Liver (tissue), 7 donors: ENCODE measurements at regions not wholly inside any gene's neighbourhood (a gene's known extent, or its start where the extent isn't known, plus 50 kb on each side); places are given as distances from the start of the nearest gene placed in this dataset.

Experiments used
- DNase-seq: peaks from one replicate; pipeline ENCODE4 v3.0.0-alpha.2; 2017; ENCODE audit warnings: low spot score
- H3K27ac ChIP-seq, 2 donors: one replicate each; pipeline ENCODE4 v1.7.0; 2013; ENCODE audit warnings: inconsistent platforms in 2 of 2, low read length in 2 of 2, control low read depth in 1 of 2, low read depth in 1 of 2, mild to moderate bottlenecking in 1 of 2
- H3K27me3 ChIP-seq, 4 donors: one replicate each; pipeline versions ENCODE4 v1.6.1 to v1.7.0; 2013; ENCODE audit warnings: low read length in 3 of 4, inconsistent platforms in 1 of 4, mild to moderate bottlenecking in 1 of 4, moderate library complexity in 1 of 4; ENCODE audit not compliant: control insufficient read depth in 4 of 4, insufficient read depth in 4 of 4
- H3K36me3 ChIP-seq, 4 donors: one replicate each; pipeline versions ENCODE4 v1.6.1 to v1.7.0; 2013; ENCODE audit warnings: low read length in 3 of 4, mild to moderate bottlenecking in 3 of 4, low read depth in 1 of 4, moderate library complexity in 1 of 4; ENCODE audit not compliant: control insufficient read depth in 4 of 4, insufficient read depth in 3 of 4
- H3K4me1 ChIP-seq, 4 donors: one replicate each; pipeline versions ENCODE4 v1.6.1 to v1.7.0; 2013; ENCODE audit warnings: low read length in 3 of 4, mild to moderate bottlenecking in 3 of 4, moderate library complexity in 1 of 4; ENCODE audit not compliant: control insufficient read depth in 4 of 4, insufficient read depth in 4 of 4
- H3K4me3 ChIP-seq, 3 donors: one replicate each; pipeline versions ENCODE4 v1.6.1 to v1.7.0; 2013; ENCODE audit warnings: low read length in 3 of 3, control low read depth in 1 of 3, low read depth in 1 of 3, mild to moderate bottlenecking in 1 of 3
- H3K9ac ChIP-seq, 2 donors: one replicate each; pipeline ENCODE4 v1.7.0; 2013; ENCODE audit warnings: low read length in 2 of 2, mild to moderate bottlenecking in 2 of 2, moderate library complexity in 2 of 2, control low read depth in 1 of 2, low read depth in 1 of 2
- H3K9me3 ChIP-seq, 4 donors: one replicate each; pipeline versions ENCODE4 v1.6.1 to v1.7.0; 2013; ENCODE audit warnings: low read length in 3 of 4; ENCODE audit not compliant: control insufficient read depth in 4 of 4
- EGR1 ChIP-seq, 2 donors: IDR thresholded peaks; 2 replicates each; pipeline ENCODE4 v1.6.1; 2016 to 2018; ENCODE audit warnings: antibody characterized with exemption in 2 of 2, low read depth in 2 of 2
- GABPA ChIP-seq, 2 donors: IDR thresholded peaks in 1 of 2; conservative IDR thresholded peaks in 1 of 2; 2 replicates each; pipeline ENCODE4 v1.6.1; 2016; ENCODE audit warnings: antibody characterized with exemption in 2 of 2, mild to moderate bottlenecking in 1 of 2, moderate library complexity in 1 of 2
- HNF4A ChIP-seq, 2 donors: conservative IDR thresholded peaks; 2 replicates each; pipeline ENCODE4 v1.6.1; 2016; ENCODE audit warnings: antibody characterized with exemption in 2 of 2, mild to moderate bottlenecking in 2 of 2
- JUND ChIP-seq, 2 donors: IDR thresholded peaks; 2 replicates each; pipeline ENCODE4 v1.6.1; 2016; ENCODE audit warnings: antibody characterized with exemption in 2 of 2
- MAX ChIP-seq: IDR thresholded peaks from 2 replicates; pipeline ENCODE4 v1.6.1; 2016; ENCODE audit warnings: antibody characterized with exemption
- RAD21 ChIP-seq, 2 donors: IDR thresholded peaks; 2 replicates each; pipeline ENCODE4 v1.6.1; 2016; ENCODE audit warnings: antibody characterized with exemption in 2 of 2, mild to moderate bottlenecking in 2 of 2
- RXRA ChIP-seq, 2 donors: IDR thresholded peaks; 2 replicates each; pipeline ENCODE4 v1.6.1; 2017 to 2018; ENCODE audit warnings: antibody characterized with exemption in 2 of 2, mild to moderate bottlenecking in 1 of 2
- YY1 ChIP-seq: IDR thresholded peaks from 2 replicates; pipeline ENCODE4 v1.6.1; 2016; ENCODE audit warnings: antibody characterized with exemption, mild to moderate bottlenecking
- ZBTB33 ChIP-seq: IDR thresholded peaks from 2 replicates; pipeline ENCODE4 v1.6.1; 2016; ENCODE audit warnings: antibody characterized with exemption
- WGBS: extraction: QIAGEN DNeasy Blood & Tissue Kit; methylation state at CpG from one replicate; pipeline ENCODE4 v1.1.7; 2013; 5-methylcytosine and 5-hydroxymethylcytosine counted together
- TF ChIP-seq, protein P1 (sequence below): IDR thresholded peaks from 2 replicates; pipeline ENCODE4 v1.6.1; 2016; ENCODE audit warnings: antibody characterized with exemption
- donor health status: healthy.
- donor health status: healthy.
- donor health status: healthy.
- donor health status: healthy.

- no peaks in the 10 kb centered on the region for H3K27me3 ChIP-seq
- peaks cover 0 to 6% (median 3%) of the 10 kb centered on the region in 4 donors for H3K4me1 ChIP-seq
- H3K27ac ChIP-seq, result no peak overlapping the region
- TF ChIP-seq, protein P1, sequence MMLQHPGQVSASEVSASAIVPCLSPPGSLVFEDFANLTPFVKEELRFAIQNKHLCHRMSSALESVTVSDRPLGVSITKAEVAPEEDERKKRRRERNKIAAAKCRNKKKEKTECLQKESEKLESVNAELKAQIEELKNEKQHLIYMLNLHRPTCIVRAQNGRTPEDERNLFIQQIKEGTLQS, result no peak
- TF ChIP-seq EGR1 (IDR thresholded peaks at IDR 0.05; ENCODE audit: low read depth in 2 of 2) (no peak), RAD21 (IDR thresholded peaks at IDR 0.05) (no peak), HNF4A (conservative IDR thresholded peaks at IDR 0.05) (peak in 1 of 2 donors; percentile 5), RXRA (IDR thresholded peaks at IDR 0.05) (no peak), GABPA (IDR thresholded peaks at IDR 0.05 in 1 of 2, conservative IDR thresholded peaks at IDR 0.05 in 1 of 2) (no peak)
- 75% methylated on average over 1 of the region's 1 CpG for WGBS
- no peak for DNase-seq
- no peak overlapping the region for H3K4me3 ChIP-seq
- H3K9me3 ChIP-seq, result no peaks in the 10 kb centered on the region
- H3K9ac ChIP-seq, result no peak overlapping the region
- no peaks in the 10 kb centered on the region for H3K36me3 ChIP-seq
These were observed 327.9 kb downstream of the CXXC4 start for GRCh38 chr4:104166749-104167148.

- Histone ChIP-seq H3K4me3 (no peak overlapping the region), H3K36me3 (no peaks in the 10 kb centered on the region), H3K4me1 (peaks cover 0 to 6% (median 3%) of the 10 kb centered on the region in 4 donors), H3K27me3 (no peaks in the 10 kb centered on the region), H3K27ac (no peak overlapping the region), H3K9ac (no peak overlapping the region), H3K9me3 (no peaks in the 10 kb centered on the region)
- no peak for DNase-seq
- TF ChIP-seq, protein P1, result no peak
- peak; percentile 33 for TF ChIP-seq ZBTB33
- peak in 1 of 2 donors; percentile 30 for TF ChIP-seq GABPA (IDR thresholded peaks at IDR 0.05 in 1 of 2, conservative IDR thresholded peaks at IDR 0.05 in 1 of 2)
- peak; percentile 63 for TF ChIP-seq YY1
- TF ChIP-seq JUND (IDR thresholded peaks at IDR 0.05), result peak in 1 of 2 donors; percentile 15
- TF ChIP-seq HNF4A (conservative IDR thresholded peaks at IDR 0.05), result peak; percentile 43 to 46
- TF ChIP-seq MAX, result no peak
- WGBS, result 21% methylated on average over 1 of the region's 1 CpG
These were observed 330.9 kb downstream of the CXXC4 start for GRCh38 chr4:104163820-104164219.

- 97% methylated on average over 1 of the region's 1 CpG for WGBS
- DNase-seq, result no peak
- Histone ChIP-seq H3K9ac (no peak overlapping the region), H3K4me1 (no peaks in the 10 kb centered on the region), H3K36me3 (no peaks in the 10 kb centered on the region), H3K27me3 (no peaks in the 10 kb centered on the region), H3K4me3 (no peak overlapping the region), H3K9me3 (no peaks in the 10 kb centered on the region), H3K27ac (no peak overlapping the region)
- TF ChIP-seq, protein P1, result no peak
These were observed 348.6 kb downstream of the CXXC4 start for GRCh38 chr4:104146048-104146447.
